ENCODE measurements at regions not wholly inside any gene's neighbourhood (a gene's known extent, or its start where the extent isn't known, plus 50 kb on each side); places are given as distances from the start of the nearest gene placed in this dataset.

- no peak overlapping the region for H3K4me3 ChIP-seq (ENCODE audit: insufficient read depth, low read length, poor library complexity, severe bottlenecking)
Observed at GRCh38 chr11:110766316-110766715, 54.1 kb upstream of the ARHGAP20 start.

GRCh38 chr11:110764485-110764884 is 52.2 kb upstream of the ARHGAP20 start:
- Histone ChIP-seq H2AFZ (ENCODE audit: low read depth, low read length, severe bottlenecking) (no peak overlapping the region), H3K27ac (ENCODE audit: low read depth, low read length) (no peak overlapping the region), H3K79me2 (ENCODE audit: insufficient read depth, low read length) (no peaks in the 10 kb centered on the region), H3K36me3 (ENCODE audit: low read length) (no peaks in the 10 kb centered on the region), H3K4me2 (ENCODE audit: low read depth, low read length, poor library complexity, severe bottlenecking) (no peak overlapping the region), H4K20me1 (ENCODE audit: low read depth, low read length) (no peaks in the 10 kb centered on the region), H3K9me2 (replicated peaks; ENCODE audit: insufficient read depth, low read length) (no peaks in the 10 kb centered on the region), H3F3A (ENCODE audit: insufficient read depth) (no peaks in the 10 kb centered on the region), H3K4me3 (ENCODE audit: insufficient read depth, low read length, poor library complexity, severe bottlenecking) (no peak overlapping the region), H3K9ac (ENCODE audit: low read length) (no peak overlapping the region), H3K9me3 (ENCODE audit: insufficient read depth, low read length) (no peaks in the 10 kb centered on the region), H3K27me3 (ENCODE audit: low read length) (no peaks in the 10 kb centered on the region)
- TF ChIP-seq CTCF (IDR thresholded peaks at IDR 0.05; ENCODE audit: insufficient read depth, low read length, poor library complexity, severe bottlenecking) (no peak), EZH2phosphoT487 (conservative IDR thresholded peaks at IDR 0.05; ENCODE audit: low read length) (no peak)

More at GRCh38 chr11:110766316-110766715, 54.1 kb upstream of the ARHGAP20 start:
- Histone ChIP-seq H3K27me3 (ENCODE audit: low read length) (no peaks in the 10 kb centered on the region), H3K9me2 (replicated peaks; ENCODE audit: insufficient read depth, low read length) (no peaks in the 10 kb centered on the region), H3K36me3 (ENCODE audit: low read length) (no peaks in the 10 kb centered on the region), H3K9ac (ENCODE audit: low read length) (no peak overlapping the region), H3F3A (ENCODE audit: insufficient read depth) (no peaks in the 10 kb centered on the region), H3K79me2 (ENCODE audit: insufficient read depth, low read length) (no peaks in the 10 kb centered on the region), H4K20me1 (ENCODE audit: low read depth, low read length) (no peaks in the 10 kb centered on the region), H3K4me2 (ENCODE audit: low read depth, low read length, poor library complexity, severe bottlenecking) (no peak overlapping the region), H2AFZ (ENCODE audit: low read depth, low read length, severe bottlenecking) (no peak overlapping the region), H3K27ac (ENCODE audit: low read depth, low read length) (no peak overlapping the region), H3K9me3 (ENCODE audit: insufficient read depth, low read length) (no peaks in the 10 kb centered on the region)
- no peak for TF ChIP-seq EZH2phosphoT487 (conservative IDR thresholded peaks at IDR 0.05; ENCODE audit: low read length)
- no peak for TF ChIP-seq CTCF (IDR thresholded peaks at IDR 0.05; ENCODE audit: insufficient read depth, low read length, poor library complexity, severe bottlenecking)

GRCh38 chr11:110763249-110764011 is 51.2 kb upstream of the ARHGAP20 start:
- Histone ChIP-seq H3K9ac (ENCODE audit: low read length) (no peak overlapping the region), H3K79me2 (ENCODE audit: insufficient read depth, low read length) (no peaks in the 10 kb centered on the region), H3K36me3 (ENCODE audit: low read length) (no peaks in the 10 kb centered on the region), H3K27me3 (ENCODE audit: low read length) (no peaks in the 10 kb centered on the region), H3K9me2 (replicated peaks; ENCODE audit: insufficient read depth, low read length) (no peaks in the 10 kb centered on the region), H3K4me2 (ENCODE audit: low read depth, low read length, poor library complexity, severe bottlenecking) (no peak overlapping the region), H3F3A (ENCODE audit: insufficient read depth) (no peaks in the 10 kb centered on the region), H3K4me3 (ENCODE audit: insufficient read depth, low read length, poor library complexity, severe bottlenecking) (no peak overlapping the region), H2AFZ (ENCODE audit: low read depth, low read length, severe bottlenecking) (no peak overlapping the region), H4K20me1 (ENCODE audit: low read depth, low read length) (no peaks in the 10 kb centered on the region), H3K27ac (ENCODE audit: low read depth, low read length) (no peak overlapping the region), H3K9me3 (ENCODE audit: insufficient read depth, low read length) (no peaks in the 10 kb centered on the region)
- TF ChIP-seq CTCF (IDR thresholded peaks at IDR 0.05; ENCODE audit: insufficient read depth, low read length, poor library complexity, severe bottlenecking) (no peak), EZH2phosphoT487 (conservative IDR thresholded peaks at IDR 0.05; ENCODE audit: low read length) (no peak)
